Esophagus muscularis mucosa (tissue), 4 donors: ENCODE measurements at regions not wholly inside any gene's neighbourhood (a gene's known extent, or its start where the extent isn't known, plus 50 kb on each side); places are given as distances from the start of the nearest gene placed in this dataset.

Source experiments
- DNase-seq: peaks from one replicate; pipeline ENCODE4 v3.0.0-alpha.2; 2017; ENCODE audit errors: extremely low spot score
- H3K27ac ChIP-seq, 4 donors: fragments of 200-600 bp; sonication (generic); replicated peaks in 1 of 4; 1 replicate in 3 of 4; 2 replicates in 1 of 4; pipeline ENCODE4 v1.5.1; 2016 to 2019; ENCODE audit warnings: mild to moderate bottlenecking in 1 of 4
- H3K27me3 ChIP-seq, 4 donors: fragments of 200-600 bp; sonication (generic); one replicate each; pipeline versions ENCODE4 v1.5.1 to v1.6.0; 2016 to 2019
- H3K36me3 ChIP-seq, 4 donors: fragments of 200-600 bp; sonication (generic); one replicate each; pipeline ENCODE4 v1.5.1; 2016 to 2019
- H3K4me1 ChIP-seq, 4 donors: fragments of 200-600 bp; sonication (generic); one replicate each; pipeline ENCODE4 v1.5.1; 2016 to 2019
- H3K4me3 ChIP-seq, 4 donors: fragments of 200-600 bp; sonication (generic); 1 replicate in 2 of 4; 2 replicates in 2 of 4; pipeline ENCODE4 v1.5.1; 2016 to 2019; ENCODE audit warnings: mild to moderate bottlenecking in 4 of 4, moderate library complexity in 1 of 4
- H3K9me3 ChIP-seq, 4 donors: fragments of 200-600 bp; sonication (generic); 1 replicate in 3 of 4; 2 replicates in 1 of 4; pipeline ENCODE4 v1.5.1; 2016 to 2019
- EP300 ChIP-seq: sonication (generic); formaldehyde crosslinking; IDR thresholded peaks from one replicate; pipeline ENCODE4 v1.6.1; 2017; ENCODE audit warnings: antibody characterized with exemption
- POLR2A ChIP-seq: fragments of 450-650 bp; IDR thresholded peaks from one replicate; pipeline ENCODE4 v1.6.1; 2017; ENCODE audit warnings: antibody characterized with exemption, moderate library complexity, mild to moderate bottlenecking, low read depth
- POLR2AphosphoS5 ChIP-seq, 2 donors: sonication (generic); formaldehyde crosslinking; IDR thresholded peaks; one replicate each; pipeline ENCODE4 v1.6.1; 2017; ENCODE audit warnings: antibody characterized with exemption in 2 of 2
- WGBS: methylation state at CpG from one replicate; pipeline ENCODE4 v1.1.5; 2018; 5-methylcytosine and 5-hydroxymethylcytosine counted together
- intact Hi-C: fragments of 100-400 bp; cut with DNase I; formaldehyde crosslinking; loops from one replicate; pipeline ENCODE4 v1.15.1; 2023
- TF ChIP-seq, protein P1 (sequence below), 3 experiments: fragments of 200-600 bp in 2 of 3; fragments of 450-650 bp in 1 of 3; sonication (generic) in 2 of 3; IDR thresholded peaks; one replicate each; pipeline ENCODE4 v1.5.1; 2017 to 2019; ENCODE audit warnings: antibody characterized with exemption in 3 of 3, mild to moderate bottlenecking in 2 of 3, moderate library complexity in 1 of 3

DNA sequence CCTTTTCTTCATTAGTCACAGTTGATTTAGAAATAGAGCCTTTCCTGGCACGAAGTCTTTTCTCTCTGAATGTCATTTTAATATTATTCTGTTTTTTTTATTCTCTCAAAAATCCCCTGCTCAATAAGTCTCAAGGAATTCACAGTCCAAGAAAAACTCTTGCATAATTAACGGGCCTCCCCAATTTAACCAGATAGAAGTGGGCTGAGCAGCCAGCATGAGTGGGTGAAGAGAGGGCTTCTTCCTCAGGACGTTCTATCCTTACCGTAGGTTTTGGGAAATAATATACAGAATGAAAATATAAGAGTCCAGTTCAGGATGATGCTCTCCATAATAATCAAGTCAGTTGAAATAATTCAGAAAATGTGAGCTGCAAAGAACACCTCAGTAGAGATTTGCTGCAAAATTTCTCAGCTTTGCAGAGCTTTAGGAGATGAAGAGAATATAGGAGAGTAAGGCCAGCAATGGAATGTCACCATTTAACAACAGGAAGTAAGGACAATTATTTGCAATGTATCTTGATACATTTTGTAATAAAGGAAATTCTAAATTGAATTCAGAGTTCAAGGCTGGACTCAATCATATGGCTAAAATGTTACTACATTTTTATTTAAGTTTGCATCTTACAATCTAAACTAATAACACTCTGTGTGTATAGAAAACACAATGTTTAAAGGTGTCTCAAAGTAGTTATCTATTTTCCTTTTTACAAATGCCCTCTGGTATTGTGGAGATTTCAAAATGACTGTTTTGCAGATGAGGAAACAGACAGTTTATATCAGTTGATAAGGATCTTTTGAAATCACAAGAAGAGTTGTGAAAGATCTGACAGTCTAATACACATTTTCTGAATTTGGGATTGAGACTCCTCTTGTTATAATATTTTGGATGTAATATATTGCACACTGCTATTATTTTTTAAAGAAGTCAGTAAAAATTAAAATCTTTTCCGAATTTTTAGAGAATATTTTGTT lies 1724.1 kb upstream of the SEL1L start:
- TF ChIP-seq POLR2A (no peak), EP300 (no peak), POLR2AphosphoS5 (IDR thresholded peaks at IDR 0.05) (no peak)
- TF ChIP-seq, protein P1, sequence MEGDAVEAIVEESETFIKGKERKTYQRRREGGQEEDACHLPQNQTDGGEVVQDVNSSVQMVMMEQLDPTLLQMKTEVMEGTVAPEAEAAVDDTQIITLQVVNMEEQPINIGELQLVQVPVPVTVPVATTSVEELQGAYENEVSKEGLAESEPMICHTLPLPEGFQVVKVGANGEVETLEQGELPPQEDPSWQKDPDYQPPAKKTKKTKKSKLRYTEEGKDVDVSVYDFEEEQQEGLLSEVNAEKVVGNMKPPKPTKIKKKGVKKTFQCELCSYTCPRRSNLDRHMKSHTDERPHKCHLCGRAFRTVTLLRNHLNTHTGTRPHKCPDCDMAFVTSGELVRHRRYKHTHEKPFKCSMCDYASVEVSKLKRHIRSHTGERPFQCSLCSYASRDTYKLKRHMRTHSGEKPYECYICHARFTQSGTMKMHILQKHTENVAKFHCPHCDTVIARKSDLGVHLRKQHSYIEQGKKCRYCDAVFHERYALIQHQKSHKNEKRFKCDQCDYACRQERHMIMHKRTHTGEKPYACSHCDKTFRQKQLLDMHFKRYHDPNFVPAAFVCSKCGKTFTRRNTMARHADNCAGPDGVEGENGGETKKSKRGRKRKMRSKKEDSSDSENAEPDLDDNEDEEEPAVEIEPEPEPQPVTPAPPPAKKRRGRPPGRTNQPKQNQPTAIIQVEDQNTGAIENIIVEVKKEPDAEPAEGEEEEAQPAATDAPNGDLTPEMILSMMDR (IDR thresholded peaks at IDR 0.05) = no peak
- Histone ChIP-seq H3K27me3 (no peaks in the 10 kb centered on the region), H3K36me3 (no peaks in the 10 kb centered on the region), H3K9me3 (no peaks in the 10 kb centered on the region), H3K27ac (no peak overlapping the region), H3K4me3 (no peak overlapping the region), H3K4me1 (no peaks in the 10 kb centered on the region)
- intact Hi-C loops = no loop called here
- DNase-seq = no peak
- WGBS = 79% methylated on average over 5 of the region's 5 CpGs

DNA sequence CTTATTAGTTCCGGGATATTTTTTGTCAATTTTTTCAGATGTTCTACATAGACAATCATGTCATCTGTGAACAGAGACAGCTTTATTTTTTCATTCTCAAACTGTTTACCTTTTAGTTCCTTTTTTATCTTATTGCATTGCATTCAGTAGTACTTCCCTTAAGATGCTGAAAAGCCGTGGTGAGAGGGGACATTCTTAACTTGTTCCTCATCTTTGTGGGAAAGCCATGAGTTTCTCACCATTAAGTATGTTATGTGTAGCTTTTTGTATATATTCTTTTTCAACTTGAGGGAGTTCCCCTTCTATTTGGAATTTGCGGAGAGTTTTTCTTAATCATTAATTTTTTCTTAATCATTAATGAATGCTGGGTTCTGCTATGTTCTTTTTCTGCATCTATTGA lies 1727.1 kb upstream of the SEL1L start:
- Histone ChIP-seq H3K4me3 (no peak overlapping the region), H3K4me1 (no peaks in the 10 kb centered on the region), H3K36me3 (no peaks in the 10 kb centered on the region), H3K9me3 (no peaks in the 10 kb centered on the region), H3K27me3 (no peaks in the 10 kb centered on the region), H3K27ac (no peak overlapping the region)
- TF ChIP-seq, protein P1 (IDR thresholded peaks at IDR 0.05) = no peak
- TF ChIP-seq EP300 = no peak
- no peak for TF ChIP-seq POLR2A
- TF ChIP-seq POLR2AphosphoS5 (IDR thresholded peaks at IDR 0.05) = no peak
- 84% methylated on average over 3 of the region's 3 CpGs for WGBS
- intact Hi-C loops = no loop called here
- no peak for DNase-seq

DNA sequence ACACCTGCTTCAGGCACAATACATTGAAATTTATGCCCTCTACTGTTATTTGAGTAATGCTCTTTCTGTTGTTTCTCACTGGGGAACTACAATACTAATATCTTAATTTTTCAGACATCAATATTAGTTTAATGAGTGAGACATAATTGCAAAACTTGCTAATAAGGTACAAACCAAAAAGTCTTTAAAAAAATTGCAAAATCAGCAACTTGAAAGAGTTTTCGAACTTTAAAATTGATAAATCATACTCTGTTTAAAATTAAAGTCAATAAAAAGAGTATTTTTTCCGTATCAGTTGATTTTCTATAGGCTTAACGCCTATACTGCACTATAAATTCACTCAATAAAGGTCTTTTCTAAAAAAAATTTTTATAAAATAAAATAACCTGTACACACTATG lies 1735.9 kb upstream of the SEL1L start:
- no peak overlapping the region for H3K4me3 ChIP-seq
- H3K27me3 ChIP-seq = no peaks in the 10 kb centered on the region
- H3K9me3 ChIP-seq = no peaks in the 10 kb centered on the region
- no peak overlapping the region for H3K27ac ChIP-seq
- WGBS = 89% methylated on average over 3 of the region's 3 CpGs
- no peak for TF ChIP-seq POLR2AphosphoS5 (IDR thresholded peaks at IDR 0.05)
- TF ChIP-seq POLR2A = no peak
- TF ChIP-seq, protein P1 (IDR thresholded peaks at IDR 0.05) = no peak
- no peak for TF ChIP-seq EP300
- intact Hi-C loops = no loop called here
- no peaks in the 10 kb centered on the region for H3K4me1 ChIP-seq
- no peaks in the 10 kb centered on the region for H3K36me3 ChIP-seq
- DNase-seq = no peak

DNA sequence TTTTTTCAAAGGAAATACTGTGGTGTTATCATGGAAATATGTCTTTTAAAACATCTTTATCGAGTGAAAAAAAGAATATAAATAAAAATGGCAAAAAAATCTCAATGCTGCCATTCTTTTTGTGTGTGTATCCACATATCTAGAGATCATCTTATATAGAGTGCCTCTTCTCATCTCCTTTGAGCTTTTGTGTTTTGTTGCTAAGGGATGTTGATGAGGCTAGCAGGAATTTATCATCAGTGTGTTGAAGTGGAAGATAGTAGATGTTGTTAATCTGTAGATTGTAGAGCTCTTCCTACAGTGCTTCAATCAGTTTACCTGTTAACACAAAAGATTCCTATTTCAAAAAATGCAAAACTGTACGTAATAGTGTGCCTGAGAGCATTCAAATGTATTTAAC lies 1738.0 kb upstream of the SEL1L start:
- Histone ChIP-seq H3K27me3 (no peaks in the 10 kb centered on the region), H3K4me3 (no peak overlapping the region), H3K9me3 (no peaks in the 10 kb centered on the region), H3K36me3 (no peaks in the 10 kb centered on the region), H3K4me1 (no peaks in the 10 kb centered on the region), H3K27ac (no peak overlapping the region)
- 80% methylated on average over 2 of the region's 2 CpGs for WGBS
- TF ChIP-seq, protein P1 (IDR thresholded peaks at IDR 0.05) = no peak
- TF ChIP-seq POLR2A (no peak), POLR2AphosphoS5 (IDR thresholded peaks at IDR 0.05) (no peak), EP300 (no peak)
- intact Hi-C loops = no loop called here
- DNase-seq = no peak

DNA sequence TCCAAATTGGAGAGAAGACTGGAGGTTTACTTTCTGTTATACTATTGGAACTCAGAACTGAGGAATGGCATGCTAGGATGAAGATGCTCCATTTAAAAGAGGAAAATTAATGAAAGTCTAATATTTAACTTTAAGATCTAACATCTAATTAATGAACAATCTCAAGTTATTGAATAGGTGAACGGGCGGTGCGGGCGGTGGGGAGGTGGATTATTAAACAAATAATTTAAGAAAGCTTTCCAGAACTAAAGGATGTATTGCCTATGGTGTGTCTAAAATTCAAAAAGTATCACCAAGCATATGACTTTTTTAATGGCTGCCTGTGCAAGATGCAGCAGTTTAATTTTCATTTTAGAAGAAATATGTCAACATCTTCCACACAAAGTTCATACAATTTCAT lies 1747.1 kb upstream of the SEL1L start:
- Histone ChIP-seq H3K36me3 (no peaks in the 10 kb centered on the region), H3K27ac (no peak overlapping the region), H3K4me1 (no peaks in the 10 kb centered on the region), H3K9me3 (no peaks in the 10 kb centered on the region), H3K4me3 (no peak overlapping the region), H3K27me3 (no peaks in the 10 kb centered on the region)
- TF ChIP-seq, protein P1 (IDR thresholded peaks at IDR 0.05) = no peak
- TF ChIP-seq EP300 (no peak), POLR2A (no peak), POLR2AphosphoS5 (IDR thresholded peaks at IDR 0.05) (no peak)
- intact Hi-C loops = no loop called here
- DNase-seq = no peak
- 96% methylated on average over 4 of the region's 4 CpGs for WGBS
